Heart right ventricle (tissue), 16 donors: ENCODE measurements at regions not wholly inside any gene's neighbourhood (a gene's known extent, or its start where the extent isn't known, plus 50 kb on each side); places are given as distances from the start of the nearest gene placed in this dataset.

Source experiments
- ATAC-seq, 8 donors: fragments of 200-7000 bp; cut with Tn5 transposase; one replicate each; pipeline ENCODE4 v1.9.1; 2020; ENCODE audit warnings: mild to moderate bottlenecking in 8 of 8, moderate library complexity in 8 of 8, moderate number of reproducible peaks in 1 of 8
- DNase-seq, 2 donors: peaks; one replicate each; pipeline ENCODE4 v3.0.0-alpha.2; 2020
- H3K27ac ChIP-seq, 10 donors: fragments of 200-600 bp; sonication (generic) in 2 of 10; one replicate each; pipeline versions ENCODE4 v1.5.0 to v1.8.0; 2020 to 2022; ENCODE audit warnings: mild to moderate bottlenecking in 3 of 10
- H3K27me3 ChIP-seq, 7 donors: fragments of 200-600 bp; one replicate each; pipeline ENCODE4 v1.8.0; 2021 to 2022; ENCODE audit warnings: mild to moderate bottlenecking in 2 of 7
- H3K36me3 ChIP-seq, 9 donors: fragments of 200-600 bp; sonication (generic) in 1 of 9; one replicate each; pipeline versions ENCODE4 v1.5.0 to v1.8.0; 2020 to 2022; ENCODE audit warnings: mild to moderate bottlenecking in 2 of 9
- H3K4me1 ChIP-seq, 9 donors: fragments of 200-600 bp; sonication (generic) in 1 of 9; one replicate each; pipeline versions ENCODE4 v1.5.0 to v1.8.0; 2020 to 2022; ENCODE audit warnings: mild to moderate bottlenecking in 4 of 9
- H3K4me3 ChIP-seq, 10 donors: fragments of 200-600 bp; sonication (generic) in 2 of 10; one replicate each; pipeline versions ENCODE4 v1.5.0 to v1.8.0; 2020 to 2022; ENCODE audit warnings: mild to moderate bottlenecking in 7 of 10, moderate library complexity in 2 of 10
- H3K9me3 ChIP-seq, 11 donors: fragments of 200-600 bp in 10 of 11; sonication (generic) in 2 of 11; one replicate each; pipeline versions ENCODE4 v1.5.0 to v1.8.0; 2013 to 2022; ENCODE audit warnings: mild to moderate bottlenecking in 2 of 11, control low read depth in 1 of 11, moderate library complexity in 1 of 11
- WGBS, 2 donors: extraction: QIAGEN DNeasy Blood & Tissue Kit; methylation state at CpG; one replicate each; pipeline ENCODE4 v1.1.7; 2013; ENCODE audit warnings: inconsistent platforms in 1 of 2; 5-methylcytosine and 5-hydroxymethylcytosine counted together
- intact Hi-C, 10 donors: fragments of 100-400 bp; cut with DNase I; formaldehyde crosslinking; loops; one replicate each; pipeline versions ENCODE4 v1.11.1 to v1.14.2; 2022
- TF ChIP-seq, protein P1 (sequence below), 9 donors: fragments of 200-600 bp; sonication (generic) in 2 of 9; IDR thresholded peaks; one replicate each; pipeline versions ENCODE4 v1.5.0 to v1.8.0; 2021 to 2022; ENCODE audit warnings: antibody characterized with exemption in 9 of 9, mild to moderate bottlenecking in 5 of 9, moderate library complexity in 1 of 9
- donor health status: Arrhythmogenic right ventricular cardiomyopathy.
- donor health status: ischemic (EF 13 %, LVEDD 7.1; RV severe dilation, severe dysfunction).
- donor health status: healthy with polysubstance abuse.
- donor health status: DM: no; HTN: yes; CAD: no.
- donor health status: DM: no; HTN: no; CAD: no.
- donor health status: ischemic (EF 25% LVEDD 6.9; RV normal size, moderate dysfunction).
- donor health status: ischemic (EF 25% LVEDD 5.7; RV mildly dilated, moderate dysfunction).
- donor health status: healthy.
- donor health status: DM: yes; HTN: yes; CAD: no.
- donor health status: Ischemic cardiomyopathy.
- donor health status: ischemic (EF 35%, LVEDD 5.7; RV mildly dilated, moderate dysfunction).
- donor health status: nonischemic (EF 11% LVEDD 7.7; RV severe dilation, severe dysfunction).
- donor health status: DM: yes; HTN: yes; CAD: no.
- donor health status: PGD.
- donor health status: ischemic (EF 29% LVEDD 5.4; RV normal size, mild dysfunction).
- donor health status: nonischemic (EF 23%, LVEDD 6.1; RV moderate dilation, normal function).

- no peaks in the 10 kb centered on the region for H3K27me3 ChIP-seq
- ATAC-seq = peak in 2 of 8 donors; percentile 17 to 55
- WGBS, 2 donors = 48 to 55% methylated on average over 1 of the region's 1 CpG
- peaks cover 0 to 22% (median 8%) of the 10 kb centered on the region in 11 donors for H3K9me3 ChIP-seq
- TF ChIP-seq, protein P1, sequence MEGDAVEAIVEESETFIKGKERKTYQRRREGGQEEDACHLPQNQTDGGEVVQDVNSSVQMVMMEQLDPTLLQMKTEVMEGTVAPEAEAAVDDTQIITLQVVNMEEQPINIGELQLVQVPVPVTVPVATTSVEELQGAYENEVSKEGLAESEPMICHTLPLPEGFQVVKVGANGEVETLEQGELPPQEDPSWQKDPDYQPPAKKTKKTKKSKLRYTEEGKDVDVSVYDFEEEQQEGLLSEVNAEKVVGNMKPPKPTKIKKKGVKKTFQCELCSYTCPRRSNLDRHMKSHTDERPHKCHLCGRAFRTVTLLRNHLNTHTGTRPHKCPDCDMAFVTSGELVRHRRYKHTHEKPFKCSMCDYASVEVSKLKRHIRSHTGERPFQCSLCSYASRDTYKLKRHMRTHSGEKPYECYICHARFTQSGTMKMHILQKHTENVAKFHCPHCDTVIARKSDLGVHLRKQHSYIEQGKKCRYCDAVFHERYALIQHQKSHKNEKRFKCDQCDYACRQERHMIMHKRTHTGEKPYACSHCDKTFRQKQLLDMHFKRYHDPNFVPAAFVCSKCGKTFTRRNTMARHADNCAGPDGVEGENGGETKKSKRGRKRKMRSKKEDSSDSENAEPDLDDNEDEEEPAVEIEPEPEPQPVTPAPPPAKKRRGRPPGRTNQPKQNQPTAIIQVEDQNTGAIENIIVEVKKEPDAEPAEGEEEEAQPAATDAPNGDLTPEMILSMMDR (IDR thresholded peaks at IDR 0.05) = no peak
- H3K4me1 ChIP-seq = no peaks in the 10 kb centered on the region
- H3K4me3 ChIP-seq = no peak overlapping the region
- no peak for DNase-seq
- H3K36me3 ChIP-seq = no peaks in the 10 kb centered on the region
- H3K27ac ChIP-seq = no peak overlapping the region
- intact Hi-C loops = no loop called here
Measured at GRCh38 chr14:85056267-85056666, 473.7 kb upstream of the FLRT2 start.

DNA sequence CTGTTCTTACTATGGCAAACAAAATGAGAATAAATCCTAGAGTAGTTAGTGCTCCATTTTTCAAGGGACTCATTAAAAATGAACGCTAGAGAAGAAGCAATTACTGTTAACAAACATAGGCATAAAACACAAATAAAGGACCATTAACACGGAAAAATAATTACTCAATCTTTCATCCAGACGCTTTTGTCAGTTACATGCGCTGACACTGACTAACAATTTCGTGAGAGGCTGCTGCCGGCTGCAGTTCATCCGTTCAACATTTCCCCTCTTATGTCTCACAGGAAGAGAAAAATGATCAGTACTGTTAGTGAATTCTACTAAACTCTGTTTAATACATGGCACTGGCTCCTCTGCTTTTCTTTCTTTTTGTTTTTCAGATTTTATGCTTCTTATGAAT is 472.7 kb upstream of the FLRT2 start:
- ATAC-seq = no peak
- no peaks in the 10 kb centered on the region for H3K27me3 ChIP-seq
- no peak overlapping the region for H3K27ac ChIP-seq
- peaks cover 0 to 22% (median 8%) of the 10 kb centered on the region in 11 donors for H3K9me3 ChIP-seq
- no peaks in the 10 kb centered on the region for H3K36me3 ChIP-seq
- H3K4me1 ChIP-seq = no peaks in the 10 kb centered on the region
- intact Hi-C loops = no loop called here
- no peak for DNase-seq
- TF ChIP-seq, protein P1 (IDR thresholded peaks at IDR 0.05) = no peak
- WGBS, 2 donors = 56 to 62% methylated on average over 7 of the region's 7 CpGs
- H3K4me3 ChIP-seq = no peak overlapping the region

GRCh38 chr14:85058150-85058549 is 471.8 kb upstream of the FLRT2 start:
- ATAC-seq = no peak

GRCh38 chr14:85060121-85060520 is 469.8 kb upstream of the FLRT2 start:
- 83 to 91% methylated on average over 5 of the region's 5 CpGs for WGBS, 2 donors
- DNase-seq = no peak
- Histone ChIP-seq H3K4me3 (no peak overlapping the region), H3K36me3 (no peaks in the 10 kb centered on the region), H3K27ac (no peak overlapping the region), H3K9me3 (peaks cover 0 to 14% (median 0%) of the 10 kb centered on the region in 11 donors), H3K4me1 (no peaks in the 10 kb centered on the region), H3K27me3 (no peaks in the 10 kb centered on the region)
- intact Hi-C loops = loop anchor here in 1 of 10 donors (10.0 kb wide), 1 partner anchor 295 kb away; no protein-coding TSS in a partner anchor
- ATAC-seq = no peak
- TF ChIP-seq, protein P1 (IDR thresholded peaks at IDR 0.05) = no peak

More at GRCh38 chr14:85058150-85058549, 471.8 kb upstream of the FLRT2 start:
- intact Hi-C loops = no loop called here
- Histone ChIP-seq H3K4me3 (no peak overlapping the region), H3K27me3 (no peaks in the 10 kb centered on the region), H3K27ac (no peak overlapping the region), H3K4me1 (no peaks in the 10 kb centered on the region), H3K9me3 (peaks cover 0 to 22% (median 9%) of the 10 kb centered on the region in 11 donors), H3K36me3 (no peaks in the 10 kb centered on the region)
- no peak for DNase-seq
- TF ChIP-seq, protein P1 (IDR thresholded peaks at IDR 0.05) = no peak
